Mesodermal cell (in vitro differentiated cells): ENCODE measurements at regions not wholly inside any gene's neighbourhood (a gene's known extent, or its start where the extent isn't known, plus 50 kb on each side); places are given as distances from the start of the nearest gene placed in this dataset.

Experiments used
- H3K27ac ChIP-seq: 2 replicates; pipeline ENCODE4 v1.7.0; 2013; ENCODE audit warnings: mild to moderate bottlenecking, low read depth, low read length, moderate library complexity; ENCODE audit not compliant: severe bottlenecking
- H3K36me3 ChIP-seq: 2 replicates; pipeline ENCODE4 v1.7.1; 2013; ENCODE audit warnings: mild to moderate bottlenecking, low read length, moderate library complexity; ENCODE audit not compliant: control insufficient read depth, insufficient read depth
- H3K4me1 ChIP-seq: one replicate; pipeline ENCODE4 v1.7.1; 2013; ENCODE audit warnings: mild to moderate bottlenecking, low read length; ENCODE audit not compliant: insufficient read depth, control insufficient read depth, poor library complexity, severe bottlenecking
- H3K4me3 ChIP-seq: 2 replicates; pipeline ENCODE4 v1.7.0; 2013; ENCODE audit warnings: low read length, control low read depth, mild to moderate bottlenecking; ENCODE audit not compliant: insufficient read depth, poor library complexity, severe bottlenecking; ENCODE audit errors: extremely low read depth
- H3K9me3 ChIP-seq: 2 replicates; pipeline ENCODE4 v1.7.1; 2013; ENCODE audit warnings: mild to moderate bottlenecking, low read length, moderate library complexity; ENCODE audit not compliant: control insufficient read depth
- WGBS, 2 experiments: methylation state at CpG; one replicate each; pipeline ENCODE4 v1.1.5; 2013; ENCODE audit warnings: missing lambda C conversion rate in 2 of 2; ENCODE audit not compliant: insufficient coverage in 2 of 2; 5-methylcytosine and 5-hydroxymethylcytosine counted together

DNA sequence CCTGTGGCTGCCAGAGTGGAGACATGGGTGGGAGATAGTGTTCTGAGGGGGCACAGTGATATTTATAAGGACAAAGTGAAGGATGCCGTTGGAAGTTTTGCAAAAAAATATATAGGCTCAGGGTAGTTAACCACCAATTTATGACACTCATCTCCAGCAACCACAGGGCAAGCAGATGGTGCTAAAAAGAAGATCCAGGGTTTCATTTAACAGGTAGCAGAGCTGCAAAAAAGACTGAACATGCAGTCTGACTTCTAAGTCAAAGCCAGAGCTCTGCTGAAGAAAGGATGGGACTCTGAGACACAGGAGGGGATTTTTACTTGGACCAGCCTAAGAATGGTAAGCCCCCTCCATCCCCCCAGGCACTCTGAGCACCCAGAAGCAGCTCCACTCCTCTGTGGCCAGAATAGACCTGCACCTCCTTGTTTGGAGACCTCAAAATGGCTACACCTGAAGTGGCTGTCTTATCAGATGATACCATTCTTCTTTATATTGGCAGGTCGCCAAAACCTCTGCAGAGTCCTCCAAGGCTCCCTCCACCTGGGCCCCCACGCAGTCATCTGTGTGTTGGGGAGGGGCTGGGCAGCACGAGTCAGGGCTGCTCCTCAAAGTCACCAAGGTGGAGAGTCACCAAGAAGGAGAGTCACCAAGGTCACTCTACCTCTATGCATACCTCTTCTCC, 161.4 kb upstream of the FAM9B start:
- WGBS, 2 experiments, result 80% methylated on average over 1 of the region's 4 CpGs; no CpG with 5 or more reads in 1 of the 2 experiments
- Histone ChIP-seq H3K27ac (no peak overlapping the region), H3K4me3 (no peak overlapping the region), H3K4me1 (no peaks in the 10 kb centered on the region), H3K36me3 (no peaks in the 10 kb centered on the region), H3K9me3 (no peaks in the 10 kb centered on the region)

DNA sequence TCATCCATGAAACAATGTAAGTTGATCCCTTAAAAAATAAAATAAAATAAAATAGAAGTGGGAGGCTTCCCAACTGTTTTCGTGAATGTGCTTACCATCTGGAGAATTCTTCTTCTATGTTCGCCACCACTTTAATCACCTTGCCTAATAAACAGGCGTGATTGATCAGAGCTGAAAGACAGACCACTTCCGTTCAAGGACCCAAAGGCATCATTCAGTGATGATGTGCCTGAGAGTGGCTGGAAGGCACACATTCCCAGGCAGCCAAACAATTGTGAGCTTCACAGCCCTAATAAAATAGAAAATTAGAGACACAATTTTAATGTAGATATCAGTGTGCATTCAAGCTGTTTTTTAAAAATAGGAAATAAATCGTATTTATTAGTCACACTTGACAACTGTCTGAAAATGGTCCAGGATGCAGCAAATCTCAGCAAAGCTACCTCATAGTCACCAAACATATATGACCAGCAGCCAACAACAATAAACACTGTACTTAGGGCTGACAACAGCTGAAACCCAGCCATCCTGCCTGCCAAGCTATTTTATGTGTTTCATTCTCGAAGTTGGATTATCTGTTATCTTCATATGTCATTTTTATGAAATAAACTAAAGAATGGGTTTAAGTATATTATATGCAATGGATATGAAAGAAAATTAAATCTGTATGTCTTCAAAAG, 163.2 kb upstream of the FAM9B start:
- Histone ChIP-seq H3K36me3 (no peaks in the 10 kb centered on the region), H3K9me3 (no peaks in the 10 kb centered on the region), H3K27ac (no peak overlapping the region), H3K4me3 (no peak overlapping the region), H3K4me1 (no peaks in the 10 kb centered on the region)
- WGBS, 2 experiments, result 0% methylated on average over 1 of the region's 6 CpGs; no CpG with 5 or more reads in 1 of the 2 experiments

DNA sequence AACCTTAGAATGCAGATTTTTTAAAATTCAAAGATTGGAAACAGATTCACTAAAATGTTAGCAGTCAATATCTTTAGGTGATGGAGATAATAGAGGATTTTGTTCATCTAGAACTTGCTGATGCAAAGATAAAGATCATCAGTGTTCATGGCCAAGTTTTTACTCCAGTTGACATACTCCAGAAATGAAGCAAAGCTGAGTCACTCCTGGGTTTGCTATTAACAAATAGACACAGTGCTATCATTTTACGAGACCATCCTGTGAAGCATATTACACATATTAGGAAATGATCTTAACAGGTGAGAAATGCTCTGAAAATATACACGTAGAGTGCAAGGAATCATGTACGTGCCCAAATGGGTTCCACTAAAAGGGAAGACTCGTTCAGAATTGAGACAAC, 170.6 kb upstream of the FAM9B start:
- H3K9me3 ChIP-seq, result no peaks in the 10 kb centered on the region
- WGBS, 2 experiments, result 0% methylated on average over 1 of the region's 4 CpGs
- H3K4me1 ChIP-seq, result no peaks in the 10 kb centered on the region
- H3K27ac ChIP-seq, result no peak overlapping the region
- no peaks in the 10 kb centered on the region for H3K36me3 ChIP-seq
- H3K4me3 ChIP-seq, result no peak overlapping the region

DNA sequence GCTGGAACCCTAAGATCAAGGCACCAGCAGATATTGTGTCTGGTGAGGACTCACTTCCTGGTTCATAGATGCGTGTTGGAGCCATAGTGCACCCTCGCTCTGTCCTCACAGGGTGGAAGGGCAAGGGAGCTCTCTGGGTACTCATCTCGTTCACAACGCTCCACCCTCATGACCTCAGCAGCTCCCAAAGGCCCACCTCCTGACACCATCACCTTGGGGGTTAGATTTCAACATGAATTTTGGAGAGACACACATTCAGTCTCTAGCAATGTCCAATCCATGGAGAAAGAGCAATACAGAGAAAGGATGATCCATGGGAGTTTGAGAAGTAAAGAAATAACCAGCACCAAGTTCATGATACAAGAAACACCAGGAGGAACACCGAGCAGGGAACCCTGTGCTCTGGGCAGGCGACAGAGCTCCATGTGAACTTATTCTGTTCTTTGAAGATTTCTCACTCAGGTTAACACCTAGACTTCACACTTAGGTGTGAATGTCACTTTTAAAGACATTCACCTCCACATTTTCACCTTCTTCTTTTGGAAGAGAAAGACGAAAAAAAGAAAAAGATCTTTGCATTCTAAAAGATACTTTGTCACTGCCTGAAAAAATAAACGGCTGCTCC, 171.8 kb upstream of the FAM9B start:
- H3K9me3 ChIP-seq, result no peaks in the 10 kb centered on the region
- H3K4me1 ChIP-seq, result no peaks in the 10 kb centered on the region
- no peak overlapping the region for H3K27ac ChIP-seq
- no peaks in the 10 kb centered on the region for H3K36me3 ChIP-seq
- WGBS, 2 experiments, result 69 to 70% methylated on average over 2 to 3 of the region's 8 CpGs
- no peak overlapping the region for H3K4me3 ChIP-seq

DNA sequence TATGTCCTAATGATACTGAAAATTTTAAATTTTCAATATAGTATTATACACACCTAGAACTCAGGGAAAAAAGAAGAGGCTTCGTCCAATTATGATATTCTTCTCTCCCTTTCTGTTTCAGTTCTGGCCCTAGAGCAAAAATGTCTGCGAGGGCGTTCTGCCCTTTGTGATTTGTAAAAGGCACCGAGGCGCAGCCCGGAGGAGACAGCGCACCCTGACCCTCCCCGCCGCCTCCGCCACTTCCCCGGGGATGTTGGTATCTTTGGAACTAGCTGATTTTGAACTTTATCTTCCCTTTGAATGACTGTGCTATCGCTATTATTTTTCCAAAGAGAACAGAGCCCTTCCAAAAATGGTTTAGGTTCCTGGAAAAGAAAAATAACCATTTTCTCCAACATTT, 173.2 kb upstream of the FAM9B start:
- 66% methylated on average over 7 of the region's 12 CpGs; no CpG with 5 or more reads in 1 of the 2 experiments for WGBS, 2 experiments
- H3K9me3 ChIP-seq, result no peaks in the 10 kb centered on the region
- no peaks in the 10 kb centered on the region for H3K4me1 ChIP-seq
- H3K27ac ChIP-seq, result no peak overlapping the region
- H3K4me3 ChIP-seq, result no peak overlapping the region
- H3K36me3 ChIP-seq, result no peaks in the 10 kb centered on the region

DNA sequence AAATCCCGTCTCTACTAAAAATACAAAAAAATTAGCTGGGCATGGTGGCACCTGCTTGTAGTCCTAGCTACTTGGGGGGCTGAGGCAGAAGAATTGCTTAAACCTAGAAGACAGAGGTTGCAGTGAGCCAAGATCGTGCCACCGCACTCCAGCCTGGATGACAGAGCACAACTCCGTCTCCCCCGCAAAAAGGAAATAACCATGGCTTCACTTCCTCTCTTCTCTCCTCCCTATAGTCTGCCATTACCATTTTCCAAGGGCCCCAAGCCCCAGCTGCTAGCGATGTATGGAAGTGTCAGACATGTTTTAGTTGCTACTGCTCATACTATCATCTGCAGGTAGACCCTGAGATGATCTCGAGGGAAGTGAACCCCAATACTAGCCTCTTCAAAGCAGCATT, 177.3 kb upstream of the FAM9B start:
- Histone ChIP-seq H3K36me3 (no peaks in the 10 kb centered on the region), H3K27ac (no peak overlapping the region), H3K9me3 (no peaks in the 10 kb centered on the region), H3K4me3 (no peak overlapping the region), H3K4me1 (no peaks in the 10 kb centered on the region)
- 80 to 100% methylated on average over 1 of the region's 7 CpGs for WGBS, 2 experiments

DNA sequence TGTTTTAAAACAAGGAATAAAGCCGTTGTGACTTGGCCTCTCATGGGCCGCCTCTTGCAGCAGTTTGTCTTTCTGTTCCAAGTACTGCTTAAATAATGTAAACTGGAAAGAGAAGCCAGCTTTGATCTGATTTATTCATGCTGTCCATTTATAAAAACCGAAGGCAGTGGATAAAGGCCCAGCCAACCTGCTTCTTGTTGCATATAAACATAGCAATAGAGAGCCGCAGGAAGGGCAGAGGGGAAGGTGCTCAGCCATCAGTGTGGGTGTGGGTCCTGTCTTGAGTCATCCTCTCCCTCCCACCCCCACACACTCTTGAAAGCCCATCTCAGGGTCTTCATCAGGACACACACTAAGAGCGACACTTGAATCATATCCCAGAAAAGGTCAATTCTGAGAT, 187.9 kb upstream of the FAM9B start:
- Histone ChIP-seq H3K4me1 (peaks cover 2% of the 10 kb centered on the region), H3K4me3 (no peak overlapping the region), H3K27ac (no peak overlapping the region), H3K36me3 (no peaks in the 10 kb centered on the region), H3K9me3 (peaks cover 5% of the 10 kb centered on the region)
- WGBS, 2 experiments, result 81 to 86% methylated on average over 1 to 2 of the region's 5 CpGs

DNA sequence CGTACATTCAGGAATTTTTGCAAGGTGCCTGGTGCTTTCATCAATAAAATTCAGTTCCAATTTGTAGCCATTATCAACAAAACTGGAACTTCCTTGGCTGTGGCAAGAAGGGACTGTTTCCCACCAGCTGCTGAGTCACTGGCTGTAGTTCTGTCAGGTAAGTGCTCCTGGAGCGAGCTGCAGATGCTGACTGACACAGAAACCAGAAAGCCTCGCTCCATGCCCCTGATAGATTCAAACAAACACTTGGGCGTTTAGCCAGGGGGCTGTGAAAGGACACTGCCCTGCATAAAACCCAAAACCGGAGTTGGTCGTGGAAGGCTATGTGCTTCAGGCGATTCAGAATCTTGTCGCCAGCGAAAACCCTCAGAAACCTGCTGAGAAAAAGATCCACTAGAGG, 188.4 kb upstream of the FAM9B start:
- Histone ChIP-seq H3K9me3 (peaks cover 5% of the 10 kb centered on the region), H3K36me3 (no peaks in the 10 kb centered on the region), H3K4me1 (peaks cover 2% of the 10 kb centered on the region), H3K4me3 (no peak overlapping the region), H3K27ac (no peak overlapping the region)
- WGBS, 2 experiments, result 84% methylated on average over 3 of the region's 9 CpGs; no CpG with 5 or more reads in 1 of the 2 experiments

DNA sequence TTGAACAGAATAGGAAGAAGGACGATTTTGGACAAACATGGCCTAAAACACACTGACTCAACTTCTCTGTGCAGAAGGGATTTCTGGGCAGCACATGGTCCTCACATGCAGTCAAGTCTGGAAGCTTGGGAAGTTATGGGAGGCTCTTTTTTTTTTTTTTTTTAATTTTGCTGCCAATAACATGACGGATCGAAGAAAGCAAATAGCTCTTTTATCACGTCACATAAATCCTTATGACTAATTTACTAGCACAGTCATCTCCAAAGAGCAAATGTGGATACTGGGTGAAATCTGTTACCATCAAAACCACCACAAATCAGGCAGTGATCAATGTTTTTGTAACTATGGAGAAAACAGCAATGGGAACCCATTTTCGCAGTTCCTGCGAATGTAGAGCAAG, 193.3 kb upstream of the FAM9B start:
- Histone ChIP-seq H3K4me3 (no peak overlapping the region), H3K4me1 (no peaks in the 10 kb centered on the region), H3K36me3 (no peaks in the 10 kb centered on the region), H3K27ac (no peak overlapping the region), H3K9me3 (no peaks in the 10 kb centered on the region)
- 90 to 100% methylated on average over 2 of the region's 6 CpGs for WGBS, 2 experiments

DNA sequence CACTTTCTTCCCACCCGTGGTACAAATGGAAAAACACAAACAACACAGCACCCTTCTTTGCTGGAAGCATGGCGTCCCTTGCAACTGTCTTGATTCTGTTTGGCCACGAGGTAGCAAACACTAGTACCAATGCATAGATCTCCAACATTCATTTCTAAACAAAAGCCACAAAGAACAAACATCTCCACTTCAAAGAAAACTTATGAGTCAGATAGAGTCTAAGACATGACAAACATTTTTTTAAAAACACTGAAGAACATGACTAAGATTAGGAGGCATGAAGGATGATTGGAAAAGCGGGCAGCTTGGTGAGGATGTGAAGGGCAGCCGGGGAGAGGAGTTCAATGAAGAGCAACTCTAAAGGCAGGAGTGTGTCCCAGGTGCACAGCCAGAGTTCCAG, 197.6 kb upstream of the FAM9B start:
- no peaks in the 10 kb centered on the region for H3K9me3 ChIP-seq
- H3K4me3 ChIP-seq, result no peak overlapping the region
- H3K27ac ChIP-seq, result no peak overlapping the region
- 90 to 100% methylated on average over 1 to 2 of the region's 5 CpGs for WGBS, 2 experiments
- no peaks in the 10 kb centered on the region for H3K36me3 ChIP-seq
- H3K4me1 ChIP-seq, result no peaks in the 10 kb centered on the region

DNA sequence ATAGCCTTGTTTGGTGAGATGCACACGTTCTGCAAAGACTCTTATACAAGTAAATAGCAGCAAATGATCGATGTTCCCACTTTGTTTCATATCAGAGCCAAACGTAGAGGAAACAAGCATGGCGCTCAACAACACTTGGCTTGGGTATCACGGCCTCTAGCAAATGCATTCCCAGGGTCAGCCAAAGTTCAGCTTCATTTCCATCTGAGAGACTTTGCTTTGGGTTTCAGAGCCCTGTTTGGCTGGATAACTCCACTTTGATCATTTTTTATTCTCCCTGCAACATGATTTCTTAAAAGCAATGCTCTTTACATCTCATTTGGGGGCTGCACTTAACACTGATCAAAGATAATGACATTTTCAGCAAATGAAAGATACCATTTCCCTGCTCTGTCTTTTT, 199.2 kb upstream of the FAM9B start:
- no peak overlapping the region for H3K4me3 ChIP-seq
- H3K36me3 ChIP-seq, result no peaks in the 10 kb centered on the region
- no peaks in the 10 kb centered on the region for H3K4me1 ChIP-seq
- no peaks in the 10 kb centered on the region for H3K9me3 ChIP-seq
- H3K27ac ChIP-seq, result no peak overlapping the region
- WGBS, 2 experiments, result 87 to 100% methylated on average over 3 to 4 of the region's 5 CpGs
